H9 (cell line): ENCODE measurements at regions not wholly inside any gene's neighbourhood (a gene's known extent, or its start where the extent isn't known, plus 50 kb on each side); places are given as distances from the start of the nearest gene placed in this dataset.

Experiments
- DNase-seq: peaks from one replicate; pipeline ENCODE4 v3.0.0-alpha.2; 2017
- H2AFZ ChIP-seq: one replicate; pipeline ENCODE4 v1.6.1; 2013; ENCODE audit warnings: mild to moderate bottlenecking, low read length, control low read depth, moderate library complexity
- H2AK5ac ChIP-seq: 2 replicates; pipeline ENCODE4 v1.6.1; 2013; ENCODE audit warnings: low read length, control low read depth, mixed read lengths; ENCODE audit not compliant: insufficient read length
- H2BK120ac ChIP-seq: one replicate; pipeline ENCODE4 v1.6.1; 2013; ENCODE audit warnings: low read depth, mild to moderate bottlenecking, low read length, control low read depth, inconsistent platforms; ENCODE audit not compliant: poor library complexity, severe bottlenecking
- H2BK12ac ChIP-seq: 2 replicates; pipeline ENCODE4 v1.6.1; 2013; ENCODE audit warnings: low read length, control low read depth, mixed read lengths, low read depth; ENCODE audit not compliant: insufficient read length
- H2BK15ac ChIP-seq: 2 replicates; pipeline ENCODE4 v1.6.1; 2013; ENCODE audit warnings: low read depth, low read length, control low read depth
- H2BK20ac ChIP-seq: one replicate; pipeline ENCODE4 v1.6.1; 2013; ENCODE audit warnings: low read depth, mild to moderate bottlenecking, low read length, control low read depth, inconsistent platforms; ENCODE audit not compliant: poor library complexity, severe bottlenecking
- H2BK5ac ChIP-seq: 2 replicates; pipeline ENCODE4 v1.6.1; 2013; ENCODE audit warnings: low read length, control low read depth, mixed read lengths; ENCODE audit not compliant: insufficient read length
- H3K14ac ChIP-seq: 2 replicates; pipeline ENCODE4 v1.6.1; 2013; ENCODE audit warnings: low read length, control low read depth; ENCODE audit not compliant: insufficient read depth
- H3K18ac ChIP-seq: 2 replicates; pipeline ENCODE4 v1.6.1; 2013; ENCODE audit warnings: low read depth, mild to moderate bottlenecking, mixed read lengths, low read length, control low read depth; ENCODE audit not compliant: insufficient read length
- H3K23ac ChIP-seq: 2 replicates; pipeline ENCODE4 v1.6.1; 2013; ENCODE audit warnings: low read length, control low read depth, mixed read lengths, low read depth; ENCODE audit not compliant: insufficient read length
- H3K23me2 ChIP-seq: 2 replicates; pipeline ENCODE4 v1.6.1; 2013; ENCODE audit warnings: low read depth, mild to moderate bottlenecking, mixed read lengths, low read length, control low read depth; ENCODE audit not compliant: insufficient read length, poor library complexity, severe bottlenecking
- H3K27ac ChIP-seq: 2 replicates; pipeline ENCODE4 v1.5.1; 2013; ENCODE audit warnings: low read length, control low read depth, mixed read lengths, low read depth; ENCODE audit not compliant: insufficient read length
- H3K27me3 ChIP-seq: 2 replicates; pipeline ENCODE4 v1.6.1; 2013; ENCODE audit warnings: low read length, control low read depth, inconsistent platforms; ENCODE audit not compliant: insufficient read depth
- H3K4ac ChIP-seq: 2 replicates; pipeline ENCODE4 v1.6.1; 2013; ENCODE audit warnings: low read depth, mild to moderate bottlenecking, control low read depth, inconsistent platforms, low read length, moderate library complexity
- H3K4me1 ChIP-seq: 2 replicates; pipeline ENCODE4 v1.6.1; 2013; ENCODE audit warnings: low read length, control low read depth, inconsistent platforms; ENCODE audit not compliant: insufficient read depth
- H3K4me2 ChIP-seq: 2 replicates; pipeline ENCODE4 v1.6.1; 2013; ENCODE audit warnings: low read length, control low read depth, mixed read lengths; ENCODE audit not compliant: insufficient read length, insufficient read depth
- H3K56ac ChIP-seq: 2 replicates; pipeline ENCODE4 v1.6.1; 2013; ENCODE audit warnings: low read depth, mild to moderate bottlenecking, mixed read lengths, low read length, control low read depth; ENCODE audit not compliant: insufficient read length
- H3K79me1 ChIP-seq: 2 replicates; pipeline ENCODE4 v1.6.1; 2013; ENCODE audit warnings: low read depth, mild to moderate bottlenecking, moderate library complexity, low read length, control low read depth, inconsistent platforms; ENCODE audit not compliant: insufficient read depth, poor library complexity, severe bottlenecking
- H3K79me2 ChIP-seq: 2 replicates; pipeline ENCODE4 v1.6.1; 2013; ENCODE audit warnings: low read length, control low read depth, inconsistent platforms; ENCODE audit not compliant: insufficient read depth
- H3K9ac ChIP-seq: 2 replicates; pipeline ENCODE4 v1.6.1; 2013; ENCODE audit warnings: low read length, control low read depth, mixed read lengths; ENCODE audit not compliant: insufficient read length; ENCODE audit errors: extremely low read depth
- H3K9me3 ChIP-seq: one replicate; pipeline ENCODE4 v1.6.1; 2013; ENCODE audit warnings: low read depth, low read length, inconsistent platforms; ENCODE audit not compliant: control insufficient read depth
- H3T11ph ChIP-seq: one replicate; pipeline ENCODE4 v1.6.1; 2013; ENCODE audit warnings: mild to moderate bottlenecking, low read length, control low read depth, inconsistent platforms
- H4K20me1 ChIP-seq: one replicate; pipeline ENCODE4 v1.6.1; 2013; ENCODE audit not compliant: control insufficient read depth, insufficient read length, insufficient read depth
- H4K5ac ChIP-seq: 2 replicates; pipeline ENCODE4 v1.6.1; 2013; ENCODE audit warnings: low read depth, mild to moderate bottlenecking, mixed read lengths, low read length, control low read depth; ENCODE audit not compliant: insufficient read length
- H4K8ac ChIP-seq: replicated peaks from 2 replicates; pipeline ENCODE4 v1.6.1; 2013; ENCODE audit warnings: low read length, control low read depth, mixed read lengths, low read depth; ENCODE audit not compliant: insufficient read length
- H4K91ac ChIP-seq: 2 replicates; pipeline ENCODE4 v1.6.1; 2013; ENCODE audit warnings: low read depth, mild to moderate bottlenecking, moderate library complexity, mixed read lengths, low read length, control low read depth; ENCODE audit not compliant: insufficient read length
- H3K27ac Mint-ChIP-seq, 3 experiments: 2 replicates in 2 of 3; 3 replicates in 1 of 3; pipeline ENCODE4 v1.8.0; 2020 to 2021; ENCODE audit warnings: mixed read lengths in 3 of 3, mild to moderate bottlenecking in 1 of 3, moderate library complexity in 1 of 3
- H3K27me3 Mint-ChIP-seq: 2 replicates; pipeline ENCODE4 v1.8.0; 2021; ENCODE audit warnings: low read depth, mild to moderate bottlenecking, moderate library complexity, mixed read lengths
- H3K36me3 Mint-ChIP-seq, 3 experiments: 2 replicates in 2 of 3; 3 replicates in 1 of 3; pipeline ENCODE4 v1.8.0; 2020 to 2021; ENCODE audit warnings: low read depth in 3 of 3, mixed read lengths in 3 of 3; ENCODE audit not compliant: insufficient read depth in 1 of 3
- H3K4me1 Mint-ChIP-seq, 2 experiments: 2 replicates each; pipeline ENCODE4 v1.8.0; 2020; ENCODE audit warnings: mixed read lengths in 2 of 2
- H3K4me3 Mint-ChIP-seq, 2 experiments: 2 replicates in 1 of 2; 3 replicates in 1 of 2; pipeline ENCODE4 v1.8.0; 2020 to 2021; ENCODE audit warnings: mild to moderate bottlenecking in 2 of 2, mixed read lengths in 2 of 2, moderate library complexity in 1 of 2
- H3K9me3 Mint-ChIP-seq, 2 experiments: 2 replicates in 1 of 2; 3 replicates in 1 of 2; pipeline ENCODE4 v1.8.0; 2020; ENCODE audit warnings: mild to moderate bottlenecking in 2 of 2, mixed read lengths in 2 of 2, moderate library complexity in 1 of 2
- CTCF ChIP-seq: fragments of 200-600 bp; sonication (generic); conservative IDR thresholded peaks from 3 replicates; pipeline ENCODE4 v1.8.0; 2021; ENCODE audit warnings: antibody characterized with exemption, mild to moderate bottlenecking
- WGBS: extraction: QIAGEN DNeasy Blood & Tissue Kit; methylation state at CpG from one replicate; pipeline ENCODE4 v1.1.7; 2013; ENCODE audit warnings: missing lambda C conversion rate, low lambda C conversion rate, mixed read lengths; ENCODE audit not compliant: insufficient read length; ENCODE audit errors: extremely low coverage; 5-methylcytosine and 5-hydroxymethylcytosine counted together

- no peaks in the 10 kb centered on the region for H3K27me3 Mint-ChIP-seq
- H3K4me2 ChIP-seq: no peak overlapping the region
- H3K23ac ChIP-seq: no peak overlapping the region
- H2AFZ ChIP-seq: no peak overlapping the region
- H2BK15ac ChIP-seq: no peak overlapping the region
- H3T11ph ChIP-seq: no peak overlapping the region
- H3K4me1 Mint-ChIP-seq: peaks cover 2 to 8% of the 10 kb centered on the region in 2 experiments
- no peak overlapping the region for H3K27ac ChIP-seq
- H3K23me2 ChIP-seq: no peaks in the 10 kb centered on the region
- no peak overlapping the region for H3K27ac Mint-ChIP-seq
- no peak overlapping the region for H3K18ac ChIP-seq
- no peaks in the 10 kb centered on the region for H3K9me3 ChIP-seq
- no peak overlapping the region for H2BK5ac ChIP-seq
- no peaks in the 10 kb centered on the region for H3K79me2 ChIP-seq
- DNase-seq: no peak
- H4K91ac ChIP-seq: no peak overlapping the region
- H3K4me1 ChIP-seq: no peaks in the 10 kb centered on the region; the same call in 1 of the 2 replicates
- H3K4me3 Mint-ChIP-seq: no peak overlapping the region
- H4K20me1 ChIP-seq: no peaks in the 10 kb centered on the region
- H3K36me3 Mint-ChIP-seq: no peaks in the 10 kb centered on the region
- H2BK12ac ChIP-seq: no peak overlapping the region
- no CpG with 5 or more reads among the region's 8 CpGs for WGBS
- no peak overlapping the region for H3K4ac ChIP-seq
- no peak overlapping the region for H2BK120ac ChIP-seq
- H2BK20ac ChIP-seq: no peak overlapping the region
- H3K79me1 ChIP-seq: no peaks in the 10 kb centered on the region
- no peak overlapping the region for H3K9ac ChIP-seq
- H2AK5ac ChIP-seq: no peak overlapping the region
- H4K5ac ChIP-seq: no peak overlapping the region
- H3K56ac ChIP-seq: no peak overlapping the region
- no peaks in the 10 kb centered on the region for H3K9me3 Mint-ChIP-seq
- no peak overlapping the region for H4K8ac ChIP-seq
- no peak for TF ChIP-seq CTCF
- no peaks in the 10 kb centered on the region for H3K27me3 ChIP-seq
- no peak overlapping the region for H3K14ac ChIP-seq
These were observed 75.5 kb upstream of the RAPH1 start for GRCh38 chr2:203610558-203610957.
